IMR-90 (cell line): ENCODE measurements at regions not wholly inside any gene's neighbourhood (a gene's known extent, or its start where the extent isn't known, plus 50 kb on each side); places are given as distances from the start of the nearest gene placed in this dataset.

Experiments used
- ATAC-seq: fragments of 200-7000 bp; cut with Tn5 transposase; 2 replicates; pipeline ENCODE4 v1.9.1; 2020; ENCODE audit warnings: low read depth, mild to moderate bottlenecking, moderate library complexity
- BruUV-seq: library from RNA; stranded (reverse); fragments of 400-500 nt; replicated peaks from 2 replicates; lab custom pipeline; 2021; lab: Mats Ljungman, UMichigan
- CTCF ChIA-PET: fragments of 300-600 bp; formaldehyde crosslinking; extraction: SDS; loops from one replicate; lab custom pipeline; 2021; ENCODE audit warnings: antibody characterized with exemption; lab: Yijun Ruan, JAX
- POLR2A ChIA-PET: fragments of 300-600 bp; sonication (Branson Sonifier 250); formaldehyde crosslinking; loops from one replicate; lab custom pipeline; 2022; ENCODE audit warnings: antibody characterized with exemption; ENCODE audit not compliant: unreplicated experiment; lab: Charles Lee
- DNase-seq: peaks from one replicate; pipeline ENCODE4 v3.0.0; 2013
- H2AFZ ChIP-seq: replicated peaks from 2 replicates; pipeline ENCODE3; 2013; ENCODE audit warnings: low read length, mild to moderate bottlenecking; ENCODE audit not compliant: poor library complexity
- H2AK5ac ChIP-seq: 2 replicates; pipeline ENCODE4 v1.6.1; 2013; ENCODE audit warnings: low read depth, low read length, inconsistent platforms
- H2AK9ac ChIP-seq: replicated peaks from 2 replicates; pipeline ENCODE3; 2013; ENCODE audit warnings: mild to moderate bottlenecking, low read depth, low read length, moderate library complexity; ENCODE audit not compliant: poor library complexity
- H2BK120ac ChIP-seq: 2 replicates; pipeline ENCODE4 v1.6.1; 2013; ENCODE audit warnings: low read depth, low read length, inconsistent platforms
- H2BK15ac ChIP-seq: 3 replicates; pipeline ENCODE4 v1.6.1; 2013; ENCODE audit warnings: low read depth, low read length, inconsistent platforms
- H2BK20ac ChIP-seq: 2 replicates; pipeline ENCODE4 v1.6.1; 2013; ENCODE audit warnings: low read depth, mild to moderate bottlenecking, inconsistent platforms, low read length, moderate library complexity
- H2BK5ac ChIP-seq: 2 replicates; pipeline ENCODE4 v1.6.1; 2013; ENCODE audit warnings: mild to moderate bottlenecking, low read depth, low read length, inconsistent platforms; ENCODE audit not compliant: poor library complexity, severe bottlenecking
- H3K14ac ChIP-seq: replicated peaks from 2 replicates; pipeline ENCODE4 v1.6.1; 2013; ENCODE audit warnings: low read depth, low read length, inconsistent platforms
- H3K18ac ChIP-seq: 2 replicates; pipeline ENCODE4 v1.6.1; 2013; ENCODE audit warnings: low read depth, low read length, control low read depth
- H3K23ac ChIP-seq: 2 replicates; pipeline ENCODE4 v1.6.1; 2013; ENCODE audit warnings: low read depth, low read length, inconsistent platforms
- H3K27ac ChIP-seq: 2 replicates; pipeline ENCODE4 v1.5.1; 2013; ENCODE audit warnings: mild to moderate bottlenecking, control low read depth, low read length; ENCODE audit not compliant: insufficient read depth
- H3K27me3 ChIP-seq: 2 replicates; pipeline ENCODE4 v1.6.1; 2013; ENCODE audit warnings: low read length; ENCODE audit not compliant: control insufficient read depth, insufficient read depth
- H3K36me3 ChIP-seq: 2 replicates; pipeline ENCODE4 v1.6.1; 2013; ENCODE audit warnings: low read length, mixed read lengths; ENCODE audit not compliant: control insufficient read depth, insufficient read depth
- H3K4ac ChIP-seq: 2 replicates; pipeline ENCODE4 v1.6.1; 2013; ENCODE audit warnings: low read depth, low read length, inconsistent platforms
- H3K4me1 ChIP-seq: 2 replicates; pipeline ENCODE4 v1.6.1; 2013; ENCODE audit warnings: low read length, mixed read lengths; ENCODE audit not compliant: control insufficient read depth, insufficient read depth
- H3K4me2 ChIP-seq: 2 replicates; pipeline ENCODE4 v1.6.1; 2013; ENCODE audit warnings: low read depth, mild to moderate bottlenecking, control low read depth, low read length, moderate library complexity
- H3K4me3 ChIP-seq: 2 replicates; pipeline ENCODE4 v1.5.1; 2013; ENCODE audit warnings: low read depth, mild to moderate bottlenecking, control low read depth, low read length, moderate library complexity; ENCODE audit not compliant: insufficient read depth
- H3K56ac ChIP-seq: 2 replicates; pipeline ENCODE4 v1.6.1; 2013; ENCODE audit warnings: low read length, inconsistent platforms; ENCODE audit not compliant: insufficient read depth; ENCODE audit errors: extremely low read depth
- H3K79me1 ChIP-seq, 2 experiments: 2 replicates each; pipeline ENCODE4 v1.6.1; 2013; ENCODE audit warnings: low read length in 2 of 2, inconsistent platforms in 1 of 2, low read depth in 1 of 2
- H3K9ac ChIP-seq: 2 replicates; pipeline ENCODE4 v1.6.1; 2013; ENCODE audit warnings: low read depth, low read length, control low read depth
- H3K9me1 ChIP-seq: 2 replicates; pipeline ENCODE4 v1.6.1; 2013; ENCODE audit warnings: low read length, inconsistent platforms; ENCODE audit not compliant: insufficient read depth
- H3K9me3 ChIP-seq: 2 replicates; pipeline ENCODE4 v1.6.1; 2013; ENCODE audit warnings: low read length; ENCODE audit not compliant: control insufficient read depth, insufficient read depth
- H4K20me1 ChIP-seq: 2 replicates; pipeline ENCODE4 v1.6.1; 2013; ENCODE audit warnings: low read length, inconsistent platforms; ENCODE audit not compliant: insufficient read depth
- H4K5ac ChIP-seq: 2 replicates; pipeline ENCODE4 v1.6.1; 2013; ENCODE audit warnings: mild to moderate bottlenecking, low read depth, low read length, control low read depth
- H4K8ac ChIP-seq, 2 experiments: 2 replicates each; pipeline ENCODE4 v1.6.1; 2013; ENCODE audit warnings: low read depth in 2 of 2, low read length in 2 of 2, control low read depth in 1 of 2, inconsistent platforms in 1 of 2
- H4K91ac ChIP-seq: 2 replicates; pipeline ENCODE4 v1.6.1; 2013; ENCODE audit warnings: low read depth, low read length, inconsistent platforms; ENCODE audit not compliant: insufficient read depth
- MAFK ChIP-seq: IDR thresholded peaks from 2 replicates; pipeline ENCODE4 v1.6.1; 2012; ENCODE audit warnings: low read depth, low read length, improper control_type of control experiment
- WGBS, 2 experiments: methylation state at CpG; one replicate each; pipeline versions ENCODE4 v1.1.5 to v1.1.7; 2013; ENCODE audit warnings: missing lambda C conversion rate in 2 of 2; ENCODE audit not compliant: insufficient read length in 1 of 2; ENCODE audit errors: extremely low coverage in 2 of 2; 5-methylcytosine and 5-hydroxymethylcytosine counted together
- dilution Hi-C: fragments of 300-500 bp; cut with HindIII; formaldehyde crosslinking; loops from one replicate; pipeline ENCODE4 v1.14.3; 2018; ENCODE audit warnings: low sequenced_read_pairs; ENCODE audit not compliant: unreplicated experiment
- in situ Hi-C: fragments of 300-500 bp; cut with MboI; formaldehyde crosslinking; loops from 3 replicates; pipeline ENCODE4 v1.14.3; 2019; ENCODE audit warnings: low sequenced_read_pairs, inconsistent platforms, mixed read lengths
- intact Hi-C: fragments of 100-400 bp; cut with micrococcal nuclease; formaldehyde crosslinking; loops from 2 replicates; pipeline ENCODE4 v1.10.0; 2022
- TF ChIP-seq, protein P1 (sequence below): conservative IDR thresholded peaks from 2 replicates; pipeline ENCODE4 v1.5.1; 2012; ENCODE audit warnings: mild to moderate bottlenecking, low read depth, low read length, improper control_type of control experiment

DNA sequence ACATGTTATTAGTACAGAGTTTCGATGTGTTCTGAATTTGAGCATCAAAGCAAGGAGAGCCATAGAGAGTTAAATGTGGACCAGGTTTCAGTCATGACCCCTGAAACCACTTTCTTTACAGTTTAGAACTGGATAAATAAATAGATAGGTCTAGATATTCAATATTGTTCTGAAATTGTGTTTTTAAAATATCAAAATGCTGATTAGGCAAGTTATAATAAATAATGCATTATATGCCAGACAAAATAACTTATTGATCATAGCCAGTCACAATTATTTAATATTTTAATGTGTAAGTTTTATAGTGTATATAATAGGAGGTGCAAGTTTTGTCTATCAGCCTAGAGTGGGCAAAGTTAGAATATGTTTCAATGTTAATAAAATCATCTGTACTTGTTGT lies 569.5 kb downstream of the METTL15 start:
- no CpG with 5 or more reads among the region's 1 CpG for WGBS, 2 experiments
- Histone ChIP-seq H3K14ac (no peak overlapping the region), H2AK5ac (no peak overlapping the region), H2BK20ac (no peak overlapping the region), H2BK15ac (no peak overlapping the region), H3K18ac (no peak overlapping the region), H3K9me3 (no peaks in the 10 kb centered on the region), H4K8ac (no peak overlapping the region), H2AK9ac (no peak overlapping the region), H3K4ac (no peak overlapping the region), H2BK120ac (no peak overlapping the region), H2BK5ac (no peak overlapping the region), H3K9me1 (peaks cover 9% of the 10 kb centered on the region), H3K27ac (no peak overlapping the region), H3K79me1 (no peaks in the 10 kb centered on the region), H4K20me1 (no peaks in the 10 kb centered on the region), H3K36me3 (no peaks in the 10 kb centered on the region), H3K4me2 (no peak overlapping the region), H3K9ac (no peak overlapping the region), H3K4me3 (no peak overlapping the region), H4K5ac (no peak overlapping the region), H3K4me1 (peaks cover 9% of the 10 kb centered on the region), H2AFZ (no peak overlapping the region), H3K27me3 (no peaks in the 10 kb centered on the region), H3K56ac (no peak overlapping the region), H3K23ac (no peak overlapping the region), H4K91ac (no peak overlapping the region)
- peak; percentile 69 for TF ChIP-seq MAFK
- TF ChIP-seq, protein P1, sequence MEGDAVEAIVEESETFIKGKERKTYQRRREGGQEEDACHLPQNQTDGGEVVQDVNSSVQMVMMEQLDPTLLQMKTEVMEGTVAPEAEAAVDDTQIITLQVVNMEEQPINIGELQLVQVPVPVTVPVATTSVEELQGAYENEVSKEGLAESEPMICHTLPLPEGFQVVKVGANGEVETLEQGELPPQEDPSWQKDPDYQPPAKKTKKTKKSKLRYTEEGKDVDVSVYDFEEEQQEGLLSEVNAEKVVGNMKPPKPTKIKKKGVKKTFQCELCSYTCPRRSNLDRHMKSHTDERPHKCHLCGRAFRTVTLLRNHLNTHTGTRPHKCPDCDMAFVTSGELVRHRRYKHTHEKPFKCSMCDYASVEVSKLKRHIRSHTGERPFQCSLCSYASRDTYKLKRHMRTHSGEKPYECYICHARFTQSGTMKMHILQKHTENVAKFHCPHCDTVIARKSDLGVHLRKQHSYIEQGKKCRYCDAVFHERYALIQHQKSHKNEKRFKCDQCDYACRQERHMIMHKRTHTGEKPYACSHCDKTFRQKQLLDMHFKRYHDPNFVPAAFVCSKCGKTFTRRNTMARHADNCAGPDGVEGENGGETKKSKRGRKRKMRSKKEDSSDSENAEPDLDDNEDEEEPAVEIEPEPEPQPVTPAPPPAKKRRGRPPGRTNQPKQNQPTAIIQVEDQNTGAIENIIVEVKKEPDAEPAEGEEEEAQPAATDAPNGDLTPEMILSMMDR: no peak
- no TSS peak for BruUV-seq
- in situ Hi-C loops (no loop called here), intact Hi-C loops (loop anchor here (5.0 kb wide), 1 partner anchor 975 kb away; the partner anchor contains the start of gene BDNF), dilution Hi-C loops (no loop called here)
- CTCF ChIA-PET: no interaction called here
- no peak for DNase-seq
- ATAC-seq: no peak
- POLR2A ChIA-PET: no interaction called here
